NCI-H226 (cell line): ENCODE measurements at regions not wholly inside any gene's neighbourhood (a gene's known extent, or its start where the extent isn't known, plus 50 kb on each side); places are given as distances from the start of the nearest gene placed in this dataset.

Source experiments
- DNase-seq: peaks from one replicate; pipeline ENCODE4 v3.0.0-alpha.2; 2015

GRCh38 chr18:25470062-25470461 lies 118.1 kb upstream of the ZNF521 start:
- no peak for DNase-seq

DNA sequence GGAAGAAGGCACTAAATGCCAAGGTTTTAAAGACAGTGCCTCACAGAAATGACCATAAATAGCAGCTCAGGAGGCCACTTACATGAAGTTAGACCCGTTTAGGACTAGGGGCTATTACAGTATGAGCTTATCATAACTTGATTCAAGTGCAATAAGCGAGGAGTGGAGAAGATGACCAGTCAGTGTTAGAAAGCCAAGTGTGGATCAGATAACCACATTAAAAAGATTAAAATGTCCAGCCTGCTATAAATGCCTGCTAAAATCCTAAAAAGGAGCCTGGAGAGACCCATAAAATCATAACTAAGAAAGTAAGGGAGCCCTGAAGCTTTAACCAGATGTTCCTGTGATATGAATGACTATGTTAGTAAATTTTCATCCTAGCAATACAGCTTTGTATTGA lies 117.5 kb upstream of the ZNF521 start:
- no peak for DNase-seq

DNA sequence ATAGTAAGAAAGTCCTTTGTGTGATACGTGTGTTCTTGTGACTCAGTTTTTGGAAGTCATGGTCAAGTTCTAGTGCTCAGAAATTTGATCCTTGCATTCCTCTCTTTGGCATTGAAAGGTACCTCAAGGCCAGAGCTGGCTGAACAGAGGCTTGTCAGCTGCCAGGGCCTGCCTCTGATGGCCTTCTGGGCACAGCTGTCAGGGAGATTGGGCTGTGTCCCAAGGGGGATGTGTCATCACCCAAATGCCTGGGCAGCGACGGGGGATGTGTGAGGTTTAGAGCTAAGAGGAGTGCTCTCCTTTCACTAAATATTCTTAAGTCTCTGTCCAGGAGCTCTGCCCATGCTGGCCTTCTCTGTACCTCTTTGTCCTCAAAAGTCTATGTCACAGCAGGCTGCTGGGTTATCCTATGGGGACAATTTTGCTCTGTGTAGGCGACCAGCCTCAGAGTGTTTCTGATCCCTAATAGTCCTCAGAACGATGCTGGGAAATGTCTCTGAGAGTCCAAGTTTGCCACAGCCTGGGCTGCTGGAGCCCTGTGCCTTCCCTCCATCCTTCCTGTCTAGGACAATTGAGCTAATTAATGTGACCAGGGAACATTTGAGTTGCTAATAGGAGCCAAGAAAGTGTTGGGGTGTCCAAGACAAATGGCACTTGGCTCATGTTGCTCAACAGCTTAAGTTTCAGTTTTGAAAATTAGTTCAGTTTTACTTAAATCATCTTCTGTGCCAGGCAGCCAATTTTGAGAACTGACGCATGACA lies 115.4 kb upstream of the ZNF521 start:
- no peak for DNase-seq

- DNase-seq, result no peak
Observed at GRCh38 chr18:25465152-25465732, 113.3 kb upstream of the ZNF521 start.

- no peak for DNase-seq
Observed at GRCh38 chr18:25464227-25464626, 112.3 kb upstream of the ZNF521 start.

- no peak for DNase-seq
Observed at GRCh38 chr18:25463726-25464125, 111.8 kb upstream of the ZNF521 start.

GRCh38 chr18:25459814-25460213 lies 107.8 kb upstream of the ZNF521 start:
- no peak for DNase-seq

DNA sequence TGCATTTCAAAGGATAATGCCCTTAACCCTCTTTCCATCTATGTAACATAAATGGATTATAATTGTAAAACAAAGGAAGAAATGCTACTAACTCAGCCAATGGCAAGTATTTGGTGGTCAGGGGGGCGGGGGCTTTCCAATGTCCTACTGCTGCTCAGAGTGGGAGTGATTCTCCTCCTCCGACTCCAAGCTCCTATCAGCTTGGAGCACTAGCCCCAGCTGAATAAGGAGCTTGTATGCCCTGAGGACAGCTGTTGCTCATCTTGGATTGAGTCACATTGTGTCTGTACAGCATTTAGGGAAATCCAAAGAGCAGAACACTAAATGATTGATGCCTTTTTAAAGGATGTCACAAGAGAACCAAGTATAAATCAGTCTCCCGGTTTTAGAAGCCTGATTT lies 105.6 kb upstream of the ZNF521 start:
- DNase-seq, result no peak

DNA sequence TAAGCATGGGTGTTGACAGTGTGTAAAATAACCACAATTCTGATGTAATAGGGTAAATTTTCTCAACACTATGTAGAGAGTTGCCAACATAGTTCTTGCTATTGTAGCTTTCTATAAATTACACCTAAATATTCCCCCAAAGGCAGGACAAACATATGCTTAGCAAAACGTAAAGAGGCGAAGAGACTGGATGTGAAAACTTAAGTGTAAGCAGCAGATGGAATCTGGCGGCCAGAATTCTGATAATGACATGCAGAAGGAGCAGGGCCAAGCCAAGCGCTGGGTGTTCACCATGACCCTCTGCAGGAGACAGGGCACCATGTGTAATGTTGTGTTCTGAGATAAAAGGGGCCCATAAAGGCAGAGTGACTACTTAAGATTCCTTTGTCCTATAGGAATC lies 105.2 kb upstream of the ZNF521 start:
- DNase-seq, result no peak

DNA sequence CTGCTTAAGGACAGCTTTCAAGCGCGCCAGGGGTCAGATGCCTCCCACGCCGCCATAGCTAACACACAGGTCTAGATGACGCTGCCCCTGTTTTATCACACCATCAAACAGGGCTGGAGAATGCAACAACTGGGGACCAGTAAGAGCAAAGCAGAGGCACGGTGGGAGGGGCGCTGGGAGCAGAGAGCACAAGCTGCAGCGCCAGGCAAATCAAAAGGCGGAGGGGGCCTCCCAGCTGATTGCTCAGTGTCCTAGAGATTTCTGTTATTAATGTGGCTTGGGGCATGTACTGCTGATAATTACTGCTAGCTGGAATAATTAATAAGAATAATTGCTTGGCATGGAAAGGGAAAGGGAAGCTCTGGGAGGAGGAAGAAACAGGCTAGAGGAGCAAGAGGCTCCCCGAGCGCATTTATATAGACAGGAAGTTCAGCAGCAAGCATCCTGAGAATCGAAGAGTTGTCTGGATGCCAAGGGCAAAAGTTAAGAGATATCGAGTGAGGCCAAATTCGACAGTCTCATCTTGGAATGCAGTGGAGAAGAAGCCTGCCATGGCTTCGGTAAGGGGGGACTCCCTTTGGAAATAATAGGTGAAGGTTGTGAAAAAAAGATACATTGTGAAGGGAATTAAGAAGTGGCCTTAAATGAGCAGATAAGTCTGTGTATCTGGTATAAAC lies 104.5 kb upstream of the ZNF521 start:
- DNase-seq, result no peak

- DNase-seq, result no peak
Observed at GRCh38 chr18:25455646-25456045, 103.7 kb upstream of the ZNF521 start.

DNA sequence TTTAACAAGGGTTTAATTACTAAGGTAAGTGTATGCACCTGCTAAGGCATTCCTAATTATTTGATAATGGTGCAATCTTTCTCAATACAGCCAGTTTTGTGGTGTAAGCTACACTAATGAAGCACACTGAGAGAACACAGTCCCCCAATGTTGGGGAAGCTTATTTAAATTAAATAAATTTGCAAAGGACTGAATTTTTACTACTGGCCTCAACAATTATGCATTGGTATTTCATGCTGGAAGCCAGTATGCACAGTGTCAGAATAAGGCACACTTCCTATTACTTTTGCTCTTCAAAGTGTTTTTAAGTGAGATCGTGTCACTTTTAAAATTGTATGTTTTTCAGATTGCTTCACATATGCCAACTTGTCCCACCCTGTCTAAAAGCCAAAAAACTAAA lies 103.2 kb upstream of the ZNF521 start:
- no peak for DNase-seq

DNA sequence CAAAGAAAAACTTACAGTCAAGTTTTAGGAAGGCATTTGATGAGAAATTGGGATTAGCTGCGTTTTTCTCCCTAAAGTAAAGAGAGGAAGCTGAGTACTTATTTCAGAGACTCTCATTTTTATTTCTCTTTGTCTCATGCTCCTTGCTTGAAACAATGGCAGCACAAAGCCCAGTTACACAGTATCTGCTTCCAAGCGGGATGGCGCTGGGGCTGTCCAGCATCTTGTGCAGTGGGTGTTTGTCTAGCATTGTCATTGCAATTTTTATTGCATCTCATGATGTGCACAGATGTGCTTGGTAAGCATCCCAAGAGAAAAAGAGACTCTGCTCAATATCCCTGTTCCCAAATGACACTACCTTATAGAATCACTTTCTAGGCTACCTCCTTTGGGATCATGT lies 102.8 kb upstream of the ZNF521 start:
- DNase-seq, result no peak

- no peak for DNase-seq
Observed at GRCh38 chr18:25454270-25454659, 102.3 kb upstream of the ZNF521 start.

DNA sequence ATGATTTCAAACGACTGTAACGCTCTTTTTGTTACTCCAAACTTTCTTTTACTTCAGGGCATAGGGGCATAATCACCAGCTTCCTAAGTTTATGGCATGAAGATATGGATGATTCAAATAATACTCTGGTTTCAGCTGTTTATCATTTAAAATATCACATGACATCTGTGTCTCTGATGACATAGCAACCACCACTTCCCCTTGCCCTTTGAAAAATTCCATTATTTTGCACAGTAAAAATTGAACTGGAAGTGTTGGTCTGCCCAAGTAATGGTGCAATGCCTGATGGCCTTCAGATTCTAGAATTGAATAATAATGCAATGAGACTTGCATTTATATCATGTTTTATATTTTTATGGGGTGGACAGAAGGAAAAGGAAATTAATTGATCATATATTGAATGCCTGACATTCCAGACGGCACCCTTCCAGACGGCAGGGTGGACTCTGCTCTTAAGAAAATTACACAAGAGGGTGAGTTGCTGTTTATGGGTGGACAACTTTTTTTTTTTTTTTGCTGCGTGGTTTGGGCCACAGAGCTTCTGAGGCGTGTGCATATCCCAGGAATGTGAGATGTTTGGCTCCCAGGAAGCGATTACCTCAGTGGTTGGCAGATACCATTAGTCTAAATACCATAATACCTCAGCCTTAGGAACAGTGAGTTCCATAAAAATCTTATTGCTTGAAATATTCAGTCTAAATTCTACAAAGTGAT lies 101.7 kb upstream of the ZNF521 start:
- no peak for DNase-seq

DNA sequence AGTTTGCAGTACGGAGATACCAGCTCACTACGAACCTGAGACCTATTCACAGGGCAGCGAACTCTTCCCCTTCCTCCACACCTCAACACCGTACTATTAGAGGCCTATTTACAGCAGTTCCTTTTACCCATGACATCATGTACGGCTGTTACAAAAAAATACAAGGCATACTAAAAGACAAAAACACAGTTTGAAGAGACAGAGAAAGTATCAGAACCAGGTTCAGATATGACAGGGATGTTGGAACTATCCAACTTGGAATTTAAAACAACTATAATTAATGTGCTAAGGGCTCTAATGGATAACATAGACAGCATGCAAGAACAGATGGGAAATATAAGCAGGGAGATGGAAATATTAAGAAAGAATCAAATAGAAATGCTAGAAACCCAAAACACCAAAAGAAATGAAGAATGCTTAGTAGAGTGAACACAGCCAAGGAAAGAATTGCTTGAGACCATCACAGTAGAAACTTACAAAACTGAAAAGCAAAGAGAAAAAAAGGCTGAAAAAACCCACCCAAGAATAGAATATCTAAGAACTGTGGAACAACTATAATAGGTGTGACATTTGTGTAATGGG lies 99.2 kb upstream of the ZNF521 start:
- no peak for DNase-seq

DNA sequence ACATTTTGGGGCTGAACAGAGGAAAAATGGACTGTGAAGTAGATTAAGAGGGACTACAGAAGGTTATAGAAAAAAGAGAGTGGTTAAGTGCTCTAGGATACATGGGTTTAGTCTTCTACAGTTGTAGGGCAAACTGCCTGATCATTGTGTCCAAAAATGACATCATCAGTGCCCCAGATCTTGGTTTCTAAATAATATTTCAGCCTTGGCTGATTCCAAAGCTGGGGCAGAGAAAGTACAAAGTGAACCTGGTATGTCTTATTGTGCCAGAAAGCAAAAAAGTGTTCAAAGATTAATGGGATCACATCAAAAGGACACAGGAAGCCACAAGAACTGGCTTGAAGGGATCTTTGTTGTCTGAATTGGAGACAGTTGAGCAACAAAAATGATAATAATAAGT lies 97.1 kb upstream of the ZNF521 start:
- DNase-seq, result no peak

DNA sequence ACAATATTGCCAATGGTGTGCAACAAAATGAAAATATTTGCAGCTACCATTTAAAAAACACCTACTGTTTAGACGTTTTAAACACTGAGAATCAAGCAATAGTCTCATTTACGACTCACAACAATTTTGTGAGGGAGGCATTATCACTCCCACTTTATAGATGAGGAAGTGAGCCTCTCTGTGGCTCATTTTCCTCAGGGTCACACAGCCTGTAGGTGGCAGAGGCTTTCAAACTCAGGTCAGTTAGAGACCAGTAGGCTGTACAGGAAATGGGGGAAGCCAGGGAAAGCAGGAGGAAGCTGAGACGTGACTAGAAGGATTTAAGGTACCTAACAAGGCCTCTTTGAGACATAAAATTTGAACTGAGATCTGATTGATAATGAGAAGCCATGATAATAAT lies 95.0 kb upstream of the ZNF521 start:
- DNase-seq, result no peak

- DNase-seq, result no peak
Observed at GRCh38 chr18:25445430-25445829, 93.5 kb upstream of the ZNF521 start.

- no peak for DNase-seq
Observed at GRCh38 chr18:25443776-25444175, 91.8 kb upstream of the ZNF521 start.

GRCh38 chr18:25435149-25435782 lies 83.3 kb upstream of the ZNF521 start:
- no peak for DNase-seq

DNA sequence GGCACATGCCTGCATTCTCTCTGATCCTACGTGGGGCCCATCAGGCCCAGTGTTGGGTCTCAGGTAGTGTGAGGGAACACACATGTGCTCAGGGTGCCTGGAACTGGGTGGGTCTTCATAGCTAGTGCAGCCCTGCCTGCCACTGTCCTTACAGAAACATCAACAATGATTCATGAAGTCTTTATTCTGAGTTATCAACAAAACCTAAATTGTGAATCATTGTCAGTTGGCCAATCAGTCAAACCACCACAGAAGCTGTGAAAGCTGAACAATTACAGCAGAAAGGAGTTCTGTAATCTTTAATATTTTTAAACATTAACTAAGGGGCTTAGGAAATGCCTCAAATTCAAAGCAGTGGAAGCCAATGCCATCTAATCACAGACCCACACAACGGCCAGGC lies 82.8 kb upstream of the ZNF521 start:
- no peak for DNase-seq

GRCh38 chr18:25433590-25433989 lies 81.6 kb upstream of the ZNF521 start:
- no peak for DNase-seq
